ENCODE measurements at regions not wholly inside any gene's neighbourhood (a gene's known extent, or its start where the extent isn't known, plus 50 kb on each side); places are given as distances from the start of the nearest gene placed in this dataset.

- no peak overlapping the region for H3K4me3 ChIP-seq (ENCODE audit: control insufficient read depth, low read depth, low read length)
- DNase-seq (ENCODE audit: low read depth), result no peak
- TF ChIP-seq, protein P1, sequence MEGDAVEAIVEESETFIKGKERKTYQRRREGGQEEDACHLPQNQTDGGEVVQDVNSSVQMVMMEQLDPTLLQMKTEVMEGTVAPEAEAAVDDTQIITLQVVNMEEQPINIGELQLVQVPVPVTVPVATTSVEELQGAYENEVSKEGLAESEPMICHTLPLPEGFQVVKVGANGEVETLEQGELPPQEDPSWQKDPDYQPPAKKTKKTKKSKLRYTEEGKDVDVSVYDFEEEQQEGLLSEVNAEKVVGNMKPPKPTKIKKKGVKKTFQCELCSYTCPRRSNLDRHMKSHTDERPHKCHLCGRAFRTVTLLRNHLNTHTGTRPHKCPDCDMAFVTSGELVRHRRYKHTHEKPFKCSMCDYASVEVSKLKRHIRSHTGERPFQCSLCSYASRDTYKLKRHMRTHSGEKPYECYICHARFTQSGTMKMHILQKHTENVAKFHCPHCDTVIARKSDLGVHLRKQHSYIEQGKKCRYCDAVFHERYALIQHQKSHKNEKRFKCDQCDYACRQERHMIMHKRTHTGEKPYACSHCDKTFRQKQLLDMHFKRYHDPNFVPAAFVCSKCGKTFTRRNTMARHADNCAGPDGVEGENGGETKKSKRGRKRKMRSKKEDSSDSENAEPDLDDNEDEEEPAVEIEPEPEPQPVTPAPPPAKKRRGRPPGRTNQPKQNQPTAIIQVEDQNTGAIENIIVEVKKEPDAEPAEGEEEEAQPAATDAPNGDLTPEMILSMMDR (conservative IDR thresholded peaks at IDR 0.05; ENCODE audit: control insufficient read depth, insufficient read depth, low read depth, low read length), result no peak
These were observed 575.4 kb downstream of the RWDD3 start for GRCh38 chr1:95809391-95809790.

DNA sequence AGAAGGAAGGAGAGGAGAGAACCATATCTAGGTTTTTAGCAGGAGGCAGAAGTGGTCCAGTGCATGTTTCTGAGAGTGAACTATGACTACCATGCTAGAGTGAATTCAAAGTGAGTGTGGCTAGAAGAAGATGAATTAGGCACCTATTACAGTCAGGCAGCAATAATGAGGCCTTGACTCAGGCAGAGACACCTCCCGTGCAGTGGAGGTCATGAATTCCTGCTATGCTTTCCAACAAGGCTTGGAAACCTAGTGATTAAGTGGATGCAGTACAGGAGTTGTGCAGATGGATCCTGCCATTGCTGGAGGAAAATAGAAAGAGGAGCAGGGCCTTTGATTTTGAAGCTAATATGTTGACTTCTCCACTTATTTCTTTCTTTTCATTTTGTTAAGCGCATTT is 581.5 kb downstream of the RWDD3 start:
- TF ChIP-seq, protein P1 (conservative IDR thresholded peaks at IDR 0.05; ENCODE audit: control insufficient read depth, insufficient read depth, low read depth, low read length), result no peak
- DNase-seq (ENCODE audit: low read depth), result no peak
- no peak overlapping the region for H3K4me3 ChIP-seq (ENCODE audit: control insufficient read depth, low read depth, low read length)

GRCh38 chr1:95829556-95829955 is 595.5 kb downstream of the RWDD3 start:
- TF ChIP-seq, protein P1 (conservative IDR thresholded peaks at IDR 0.05; ENCODE audit: control insufficient read depth, insufficient read depth, low read depth, low read length), result no peak
- H3K4me3 ChIP-seq (ENCODE audit: control insufficient read depth, low read depth, low read length), result no peak overlapping the region
- no peak for DNase-seq (ENCODE audit: low read depth)

DNA sequence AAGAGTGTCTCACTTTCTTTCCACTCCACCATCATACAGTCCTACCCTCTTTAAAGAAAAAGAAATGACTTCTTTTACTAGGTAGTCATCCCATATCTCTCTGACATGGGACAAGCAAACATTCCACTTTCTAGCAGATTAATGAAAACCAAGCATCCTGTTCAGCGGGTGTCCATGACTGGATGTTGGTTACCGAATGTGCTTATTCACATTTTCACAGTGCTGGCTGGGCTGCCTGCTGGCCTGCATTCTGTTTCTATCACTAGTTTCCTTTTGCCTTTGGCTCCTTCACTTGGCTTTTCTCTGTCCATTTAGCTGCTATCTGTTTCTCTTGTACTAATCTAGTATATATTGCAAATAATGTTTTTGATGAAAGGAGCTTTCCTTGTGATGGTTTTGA is 598.4 kb downstream of the RWDD3 start:
- H3K4me3 ChIP-seq (ENCODE audit: control insufficient read depth, low read depth, low read length), result no peak overlapping the region
- no peak for DNase-seq (ENCODE audit: low read depth)
- TF ChIP-seq, protein P1 (conservative IDR thresholded peaks at IDR 0.05; ENCODE audit: control insufficient read depth, insufficient read depth, low read depth, low read length), result no peak

DNA sequence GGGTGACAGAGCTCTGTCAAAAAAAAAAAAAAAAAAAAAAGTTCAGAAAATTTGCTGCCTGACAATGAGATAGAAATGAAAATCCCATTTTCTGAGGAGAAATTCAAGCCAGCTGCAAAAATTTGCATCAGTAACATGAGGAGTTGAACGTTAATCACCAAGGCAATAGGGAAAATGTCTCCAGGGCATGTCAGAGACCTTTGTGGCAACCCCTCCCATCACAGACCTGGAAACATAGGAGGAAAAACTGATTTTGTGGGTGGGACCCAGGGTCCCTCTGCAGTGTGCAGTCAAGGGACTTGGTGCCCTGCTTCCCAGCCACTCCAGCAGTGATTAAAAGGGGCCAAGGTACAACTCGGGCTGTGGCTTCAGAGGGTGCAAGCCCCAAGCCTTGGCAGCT is 615.4 kb downstream of the RWDD3 start:
- H3K4me3 ChIP-seq (ENCODE audit: control insufficient read depth, low read depth, low read length), result no peak overlapping the region
- DNase-seq (ENCODE audit: low read depth), result no peak
- TF ChIP-seq, protein P1 (conservative IDR thresholded peaks at IDR 0.05; ENCODE audit: control insufficient read depth, insufficient read depth, low read depth, low read length), result no peak

DNA sequence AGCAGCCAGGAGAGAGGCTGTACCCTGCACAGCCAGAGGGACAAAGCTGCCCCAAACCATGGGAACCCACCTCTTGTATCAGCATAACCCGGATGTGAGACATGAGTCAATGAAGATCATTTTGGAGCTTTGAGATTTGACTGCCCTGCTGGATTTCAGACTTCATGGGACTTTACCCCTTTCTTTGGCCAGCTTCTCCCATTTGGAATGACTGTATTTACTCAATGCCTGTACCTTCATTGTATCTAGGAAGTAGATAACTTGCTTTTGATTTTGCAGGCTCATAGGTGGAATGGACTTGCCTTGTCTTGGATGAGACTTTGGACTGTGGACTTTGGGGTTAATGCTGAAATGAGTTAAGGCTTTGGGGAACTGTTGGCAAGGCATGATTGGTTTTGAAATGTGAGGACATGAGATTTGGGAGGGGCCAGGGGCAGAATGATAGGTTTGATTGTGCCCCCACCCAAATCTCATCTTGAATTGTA is 616.2 kb downstream of the RWDD3 start:
- TF ChIP-seq, protein P1 (conservative IDR thresholded peaks at IDR 0.05; ENCODE audit: control insufficient read depth, insufficient read depth, low read depth, low read length), result no peak
- DNase-seq (ENCODE audit: low read depth), result no peak
- H3K4me3 ChIP-seq (ENCODE audit: control insufficient read depth, low read depth, low read length), result no peak overlapping the region

GRCh38 chr1:95850763-95851162 is 616.8 kb downstream of the RWDD3 start:
- DNase-seq (ENCODE audit: low read depth), result no peak
- TF ChIP-seq, protein P1 (conservative IDR thresholded peaks at IDR 0.05; ENCODE audit: control insufficient read depth, insufficient read depth, low read depth, low read length), result no peak

More at GRCh38 chr1:95850763-95851162, 616.8 kb downstream of the RWDD3 start:
- no peak overlapping the region for H3K4me3 ChIP-seq (ENCODE audit: control insufficient read depth, low read depth, low read length)

Measured in fibroblast of mammary gland (primary cell).